ENCODE measurements at regions not wholly inside any gene's neighbourhood (a gene's known extent, or its start where the extent isn't known, plus 50 kb on each side); places are given as distances from the start of the nearest gene placed in this dataset.

GRCh38 chr4:111982089-111982488 is 163.2 kb upstream of the FAM241A start:
- DNase-seq (ENCODE audit: extremely low read depth, low read depth, low spot score), result no peak

GRCh38 chr4:111984169-111984819 is 161.0 kb upstream of the FAM241A start:
- DNase-seq (ENCODE audit: extremely low read depth, low read depth, low spot score), result no peak

- DNase-seq (ENCODE audit: extremely low read depth, low read depth, low spot score), result no peak
Observed at GRCh38 chr4:111985426-111985825, 159.8 kb upstream of the FAM241A start.

- DNase-seq (ENCODE audit: extremely low read depth, low read depth, low spot score), result no peak
Observed at GRCh38 chr4:111986095-111986494, 159.2 kb upstream of the FAM241A start.

GRCh38 chr4:111988514-111988913 is 156.7 kb upstream of the FAM241A start:
- no peak for DNase-seq (ENCODE audit: extremely low read depth, low read depth, low spot score)

DNA sequence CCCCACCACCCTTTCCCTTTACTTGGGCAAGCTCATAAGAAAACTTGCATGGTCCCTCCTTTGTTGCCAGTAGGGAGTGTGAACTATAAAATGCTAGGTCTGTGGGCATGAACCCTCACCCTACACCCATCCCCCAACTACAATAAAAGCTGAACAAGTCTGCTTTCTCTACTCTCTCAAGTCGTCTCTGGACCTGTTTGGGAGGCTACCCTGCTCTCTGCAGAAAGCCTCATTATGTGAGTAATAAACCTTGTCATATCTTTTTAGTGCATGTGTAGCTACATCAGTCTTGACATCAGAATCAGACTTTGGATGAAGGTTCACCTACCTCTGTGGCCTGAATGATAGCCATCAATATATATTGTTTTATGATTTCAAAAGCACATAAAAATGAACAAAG is 155.4 kb upstream of the FAM241A start:
- DNase-seq (ENCODE audit: extremely low read depth, low read depth, low spot score), result no peak

GRCh38 chr4:111991163-111991562 is 154.1 kb upstream of the FAM241A start:
- DNase-seq (ENCODE audit: extremely low read depth, low read depth, low spot score), result no peak

DNA sequence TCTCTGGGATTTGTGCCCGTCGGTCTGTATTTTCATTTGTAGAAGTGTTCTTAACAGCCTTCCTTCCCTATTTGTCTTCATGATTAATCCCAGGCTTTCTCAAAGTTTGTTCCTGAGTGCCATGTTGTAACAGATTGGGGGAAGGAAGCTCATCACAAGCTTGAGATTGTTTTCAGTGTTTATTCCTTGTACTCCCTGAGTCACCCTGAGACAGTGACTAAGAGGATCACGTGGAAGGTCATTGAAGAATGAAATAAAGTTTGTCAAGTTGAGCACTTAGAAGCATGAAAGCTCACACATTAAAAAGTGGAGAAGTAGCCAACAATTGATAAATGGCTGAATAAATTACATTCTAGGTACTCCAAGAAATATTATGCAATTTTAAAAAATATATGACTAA is 153.5 kb upstream of the FAM241A start:
- peak; percentile 63 for DNase-seq (ENCODE audit: extremely low read depth, low read depth, low spot score)

DNA sequence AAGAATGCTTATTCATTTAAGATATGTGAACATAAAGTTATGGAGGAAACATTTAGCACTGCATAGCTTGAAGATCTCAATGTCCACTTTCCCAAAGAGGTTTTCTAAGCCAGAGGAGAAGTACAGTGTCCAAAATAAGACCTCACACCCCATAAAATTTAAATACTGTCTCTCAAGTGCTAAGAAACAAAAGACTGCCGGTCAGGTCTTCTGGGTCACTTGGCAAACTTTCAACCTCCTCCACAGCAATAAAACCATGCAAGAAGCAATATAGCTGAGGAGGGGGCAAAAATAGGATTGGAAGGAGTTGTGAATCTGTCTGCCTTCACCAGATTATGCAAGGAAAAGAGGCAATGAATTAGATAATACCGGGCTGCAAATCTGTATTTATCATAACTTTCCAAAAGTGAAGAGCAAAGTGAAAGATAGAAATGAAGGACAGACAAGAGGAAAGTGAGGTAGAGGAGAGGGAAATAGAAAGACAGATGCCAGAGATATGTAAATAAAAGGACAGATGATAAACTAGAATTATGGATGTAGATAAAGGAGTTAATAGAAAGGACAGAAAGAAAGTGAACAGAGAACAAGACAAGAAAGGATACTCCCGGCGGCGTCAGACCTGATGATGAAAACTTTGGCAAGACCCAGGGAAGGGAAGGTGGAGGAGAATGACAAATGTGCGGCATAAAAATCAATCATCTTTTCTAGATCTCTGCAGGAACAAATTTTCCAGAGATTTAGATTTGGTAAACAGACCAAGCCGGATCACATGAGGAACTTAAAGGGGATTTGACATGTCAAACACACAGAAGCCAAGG is 152.7 kb upstream of the FAM241A start:
- no peak for DNase-seq (ENCODE audit: extremely low read depth, low read depth, low spot score)

- no peak for DNase-seq (ENCODE audit: extremely low read depth, low read depth, low spot score)
Observed at GRCh38 chr4:111994392-111994791, 150.9 kb upstream of the FAM241A start.

DNA sequence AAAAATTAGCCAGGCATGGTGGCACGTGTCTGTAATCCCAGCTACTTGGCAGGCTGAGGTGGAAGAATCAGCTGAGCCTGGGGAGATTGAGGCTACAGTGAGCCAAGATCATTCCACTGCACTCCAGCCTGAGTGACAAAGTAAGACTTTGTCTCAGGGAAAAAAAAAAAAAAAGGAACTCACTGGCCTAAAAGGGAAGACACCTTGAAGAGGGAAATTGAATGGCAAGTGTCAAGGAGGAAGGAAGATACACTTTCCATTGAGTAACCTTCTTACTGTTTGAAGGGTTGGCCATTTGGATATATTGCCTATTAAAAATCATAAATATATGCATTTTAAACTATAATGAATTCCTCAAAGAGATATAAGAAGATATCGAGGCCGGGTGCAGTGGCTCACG is 147.5 kb upstream of the FAM241A start:
- DNase-seq (ENCODE audit: extremely low read depth, low read depth, low spot score), result no peak

DNA sequence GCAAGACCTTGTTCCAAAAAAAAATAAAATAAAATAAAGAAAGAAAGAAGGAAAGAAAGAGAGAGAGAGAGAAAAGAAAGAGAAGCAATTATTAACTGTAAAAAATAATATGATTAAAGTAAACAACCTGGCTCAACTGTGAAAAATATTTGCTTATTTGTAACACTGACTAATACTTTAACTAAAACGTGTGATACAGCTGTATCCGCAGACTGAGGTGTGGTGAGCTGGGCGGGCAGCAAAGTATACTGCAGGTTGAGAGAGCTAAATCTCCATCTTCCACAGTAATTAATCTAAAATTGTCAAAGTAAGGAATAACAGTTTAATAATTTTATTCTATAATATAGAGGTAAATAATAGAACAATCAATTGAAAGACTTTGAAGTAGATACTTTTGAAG is 145.5 kb upstream of the FAM241A start:
- no peak for DNase-seq (ENCODE audit: extremely low read depth, low read depth, low spot score)

DNA sequence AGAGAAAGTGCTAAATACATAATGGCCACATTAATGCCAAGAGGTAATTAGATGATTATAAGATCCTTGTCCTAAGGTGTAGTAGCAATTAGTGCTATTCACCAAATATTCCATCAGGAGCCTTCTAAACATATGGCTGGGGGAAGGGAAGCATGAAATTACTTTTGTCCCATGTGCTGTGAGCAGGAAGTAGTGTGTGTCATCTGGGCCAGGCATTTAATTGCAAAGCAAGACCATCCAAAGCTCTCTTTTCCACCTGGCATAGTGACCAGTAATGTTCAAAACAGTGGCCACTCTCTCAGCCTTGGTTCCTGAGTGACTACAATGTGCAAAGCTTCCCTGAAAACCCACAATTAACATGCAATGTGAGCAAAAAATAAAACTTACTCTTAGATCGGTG is 144.2 kb upstream of the FAM241A start:
- DNase-seq (ENCODE audit: extremely low read depth, low read depth, low spot score), result no peak

GRCh38 chr4:112002248-112002661 is 143.0 kb upstream of the FAM241A start:
- no peak for DNase-seq (ENCODE audit: extremely low read depth, low read depth, low spot score)

DNA sequence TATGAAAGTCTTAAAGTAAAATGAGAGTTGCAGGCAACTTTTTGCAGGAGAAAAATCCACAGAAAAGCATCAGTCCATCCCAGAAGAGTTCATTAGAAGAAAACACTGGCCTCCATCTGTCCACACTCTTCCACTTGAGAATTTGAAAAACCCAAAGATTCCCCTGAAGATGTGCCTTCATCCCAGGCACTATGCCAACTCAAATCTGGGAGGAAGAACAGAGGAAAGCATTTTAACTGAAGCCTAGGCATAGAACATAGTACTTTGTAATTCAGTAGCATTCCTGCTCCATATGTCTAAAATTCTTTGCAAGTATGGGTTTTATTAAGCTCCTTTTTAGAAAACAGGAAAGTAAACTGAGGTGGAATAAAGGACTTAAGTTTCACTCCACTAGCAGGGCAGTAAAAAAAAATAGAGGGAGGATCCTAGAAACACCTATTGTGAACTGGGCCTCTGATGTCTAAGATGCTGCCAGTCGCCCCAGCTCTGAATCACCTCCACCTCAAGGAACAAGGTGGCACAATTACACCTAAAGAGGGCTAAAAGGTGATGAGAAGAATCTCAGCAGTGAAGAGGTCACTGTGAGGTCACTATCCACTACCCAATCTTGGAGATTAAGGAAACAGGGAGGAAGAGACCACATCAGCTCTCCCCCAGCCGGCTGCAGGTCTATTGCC is 141.9 kb upstream of the FAM241A start:
- no peak for DNase-seq (ENCODE audit: extremely low read depth, low read depth, low spot score)

- no peak for DNase-seq (ENCODE audit: extremely low read depth, low read depth, low spot score)
Observed at GRCh38 chr4:112005027-112005426, 140.2 kb upstream of the FAM241A start.

GRCh38 chr4:112007391-112007790 is 137.9 kb upstream of the FAM241A start:
- DNase-seq (ENCODE audit: extremely low read depth, low read depth, low spot score), result no peak

DNA sequence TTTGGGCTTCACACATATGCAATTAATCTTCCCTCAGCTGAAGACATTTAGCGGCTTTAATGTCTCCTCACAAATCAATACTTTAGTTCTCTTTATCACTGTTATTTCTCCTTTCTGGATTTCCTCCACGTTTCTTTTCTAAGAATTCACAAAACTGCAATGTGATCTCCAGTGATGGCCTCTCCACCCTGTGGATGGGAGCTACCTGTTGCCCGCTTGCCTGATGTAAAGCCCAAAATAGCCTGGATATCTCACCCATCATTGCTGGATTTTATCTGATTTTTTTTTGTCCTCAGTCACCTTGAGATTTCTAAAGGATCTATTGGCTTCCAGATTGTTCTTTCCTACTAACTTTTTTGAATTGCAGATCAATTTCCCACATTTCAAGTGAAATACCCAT is 129.3 kb upstream of the FAM241A start:
- DNase-seq (ENCODE audit: extremely low read depth, low read depth, low spot score), result no peak

DNA sequence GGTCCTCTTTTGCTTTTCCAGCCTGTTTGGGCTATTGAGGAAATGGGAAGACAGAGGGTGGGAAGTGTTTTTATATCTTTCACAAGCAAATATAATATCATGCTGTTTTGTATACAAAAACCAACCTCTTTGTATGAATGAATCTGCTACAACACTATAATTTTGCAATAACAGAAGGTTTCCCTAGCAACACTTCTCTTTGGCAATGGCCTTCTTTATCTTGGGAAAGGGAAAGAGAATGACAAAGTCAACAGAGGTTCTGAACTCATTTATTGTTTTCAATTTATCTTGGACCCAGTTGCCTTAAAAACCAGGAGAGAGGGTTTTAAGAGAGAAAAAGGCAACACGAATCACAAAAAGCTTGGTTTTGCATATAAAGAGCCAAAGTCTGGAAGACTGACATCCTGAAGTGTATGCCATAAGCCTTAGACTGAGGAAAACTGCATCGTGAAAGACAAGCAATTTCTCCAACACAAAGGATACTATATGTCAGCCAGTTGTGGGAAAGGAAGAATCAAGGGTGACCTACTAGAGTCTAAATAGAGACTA is 121.8 kb upstream of the FAM241A start:
- no peak for DNase-seq (ENCODE audit: extremely low read depth, low read depth, low spot score)

DNA sequence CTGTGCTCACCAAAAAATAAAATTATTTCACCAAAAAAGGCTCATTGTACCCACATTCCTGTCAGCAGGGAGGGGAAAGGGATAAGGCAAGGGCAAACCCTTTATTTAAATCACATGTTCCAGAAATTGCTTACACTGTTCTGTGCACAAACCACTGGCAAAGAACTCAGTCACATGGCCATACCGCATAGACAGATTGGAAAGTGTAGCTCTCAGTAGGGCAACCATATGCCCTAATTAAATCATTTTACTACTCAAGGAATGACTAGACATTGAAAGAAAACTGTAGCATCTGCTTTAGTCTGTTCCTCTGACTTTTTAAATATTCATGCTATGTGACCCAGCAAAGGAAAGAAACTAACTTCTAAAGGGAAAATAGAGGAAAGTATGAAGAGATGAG is 119.2 kb upstream of the FAM241A start:
- no peak for DNase-seq (ENCODE audit: extremely low read depth, low read depth, low spot score)

DNA sequence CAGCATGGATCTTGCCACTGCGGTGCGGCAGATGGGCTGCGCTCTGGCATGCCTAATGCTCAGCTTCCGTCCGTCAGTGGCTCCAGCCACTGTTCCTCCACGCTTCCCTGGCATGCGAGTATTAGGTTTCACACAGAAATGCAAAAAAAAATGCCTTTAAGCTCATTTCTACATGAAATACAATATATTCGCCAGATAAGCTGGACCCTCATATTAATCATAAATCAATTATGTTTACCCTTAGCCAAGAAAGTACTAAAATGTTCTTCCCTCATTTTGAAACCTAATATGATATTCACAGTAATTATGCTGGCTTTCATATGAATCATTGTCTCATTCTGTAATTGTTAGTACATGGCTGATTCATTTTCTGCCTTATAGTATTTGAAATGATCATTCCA is 115.5 kb upstream of the FAM241A start:
- DNase-seq (ENCODE audit: extremely low read depth, low read depth, low spot score), result no peak

All from glomerular endothelial cell (primary cell).